Islet precursor cell (in vitro differentiated cells): ENCODE measurements at regions not wholly inside any gene's neighbourhood (a gene's known extent, or its start where the extent isn't known, plus 50 kb on each side); places are given as distances from the start of the nearest gene placed in this dataset.
"Not testable (repeated sequence)": the region's sequence is repeated elsewhere in the genome, so short reads cannot be mapped to it uniquely, and the experiment has no call there.

Source experiments
- DNase-seq: peaks from one replicate; pipeline ENCODE4 v3.0.0-alpha.2; 2018

GRCh38 chr18:71036783-71037182, 747.9 kb downstream of the SOCS6 start:
- DNase-seq: no peak

- not testable (repeated sequence) for DNase-seq
Measured at GRCh38 chr18:71031296-71032191, 742.7 kb downstream of the SOCS6 start.

- not testable (repeated sequence) for DNase-seq
Measured at GRCh38 chr18:71030085-71030484, 741.2 kb downstream of the SOCS6 start.

GRCh38 chr18:71028285-71028762, 739.5 kb downstream of the SOCS6 start:
- DNase-seq: peak; percentile 69

- peak; percentile 57 for DNase-seq
Measured at GRCh38 chr18:71027531-71027930, 738.7 kb downstream of the SOCS6 start.

GRCh38 chr18:71025505-71026225, 736.8 kb downstream of the SOCS6 start:
- DNase-seq: no peak

GRCh38 chr18:71022389-71022788, 733.5 kb downstream of the SOCS6 start:
- DNase-seq: no peak

- no peak for DNase-seq
Measured at GRCh38 chr18:71021030-71021362, 732.2 kb downstream of the SOCS6 start.

- no peak for DNase-seq
Measured at GRCh38 chr18:71020342-71021029, 731.6 kb downstream of the SOCS6 start.

- no peak for DNase-seq
Measured at GRCh38 chr18:71018816-71019215, 730.0 kb downstream of the SOCS6 start.

- no peak for DNase-seq
Measured at GRCh38 chr18:71012789-71013188, 723.9 kb downstream of the SOCS6 start.

GRCh38 chr18:71011389-71011788, 722.5 kb downstream of the SOCS6 start:
- DNase-seq: no peak

- DNase-seq: no peak
Measured at GRCh38 chr18:71008257-71008656, 719.4 kb downstream of the SOCS6 start.

GRCh38 chr18:71001597-71001996, 712.8 kb downstream of the SOCS6 start:
- no peak for DNase-seq

GRCh38 chr18:70998490-70998889, 709.6 kb downstream of the SOCS6 start:
- DNase-seq: no peak

GRCh38 chr18:70994116-70994515, 705.3 kb downstream of the SOCS6 start:
- no peak for DNase-seq

GRCh38 chr18:70991577-70991976, 702.7 kb downstream of the SOCS6 start:
- no peak for DNase-seq

GRCh38 chr18:70985948-70986347, 697.1 kb downstream of the SOCS6 start:
- no peak for DNase-seq

- no peak for DNase-seq
Measured at GRCh38 chr18:70982292-70982691, 693.4 kb downstream of the SOCS6 start.

GRCh38 chr18:70981400-70982140, 692.7 kb downstream of the SOCS6 start:
- DNase-seq: no peak

GRCh38 chr18:70973626-70974025, 684.8 kb downstream of the SOCS6 start:
- no peak for DNase-seq

GRCh38 chr18:70966419-70966818, 677.6 kb downstream of the SOCS6 start:
- DNase-seq: no peak

- DNase-seq: no peak
Measured at GRCh38 chr18:70961939-70962338, 673.1 kb downstream of the SOCS6 start.
